Stimulated activated effector memory CD8-positive, alpha-beta T cell treated with anti-CD3 and anti-CD28 coated beads, Interleukin-12 subunit alpha, Interleukin-12 subunit beta, amount 100 ng/mL, for 72 hours (primary cell): ENCODE measurements at regions not wholly inside any gene's neighbourhood (a gene's known extent, or its start where the extent isn't known, plus 50 kb on each side); places are given as distances from the start of the nearest gene placed in this dataset.
A peak's percentile ranks its signal among the peaks of the same experiment; 100 is the strongest.

Experiments
- ATAC-seq: fragments of 150-1000 bp; cut with Tn5 transposase; 2 replicates; pipeline ENCODE4 v1.10.0; 2021
- DNase-seq, 2 donors: peaks; one replicate each; pipeline ENCODE4 v3.0.0; 2021 to 2022; ENCODE audit warnings: low spot score in 2 of 2
- H3K27ac Mint-ChIP-seq: one replicate; pipeline ENCODE4 v1.8.0; 2022; ENCODE audit warnings: mild to moderate bottlenecking, mixed read lengths
- H3K36me3 Mint-ChIP-seq: one replicate; pipeline ENCODE4 v1.8.0; 2022; ENCODE audit warnings: mild to moderate bottlenecking, mixed read lengths
- H3K4me1 Mint-ChIP-seq: one replicate; pipeline ENCODE4 v1.8.0; 2022; ENCODE audit warnings: mixed read lengths
- H3K4me3 Mint-ChIP-seq: one replicate; pipeline ENCODE4 v1.8.0; 2022; ENCODE audit warnings: mild to moderate bottlenecking, mixed read lengths
- H3K9me3 Mint-ChIP-seq: one replicate; pipeline ENCODE4 v1.8.0; 2022; ENCODE audit warnings: mixed read lengths

- H3K36me3 Mint-ChIP-seq, result no peaks in the 10 kb centered on the region
- peak; percentile 22 for ATAC-seq
Measured at GRCh38 chr5:90135779-90136378, 273.7 kb downstream of the CETN3 start.

GRCh38 chr5:90134892-90135291, 274.7 kb downstream of the CETN3 start:
- H3K36me3 Mint-ChIP-seq, result no peaks in the 10 kb centered on the region
- no peak overlapping the region for H3K27ac Mint-ChIP-seq
- no peak for DNase-seq
- no peak for ATAC-seq
- no peaks in the 10 kb centered on the region for H3K4me1 Mint-ChIP-seq
- no peaks in the 10 kb centered on the region for H3K9me3 Mint-ChIP-seq
- H3K4me3 Mint-ChIP-seq, result no peak overlapping the region

More at GRCh38 chr5:90135779-90136378, 273.7 kb downstream of the CETN3 start:
- no peak for DNase-seq
- Mint-ChIP-seq H3K9me3 (no peaks in the 10 kb centered on the region), H3K4me1 (no peaks in the 10 kb centered on the region), H3K4me3 (no peak overlapping the region), H3K27ac (no peak overlapping the region)

- Mint-ChIP-seq H3K27ac (no peak overlapping the region), H3K4me3 (no peak overlapping the region), H3K36me3 (no peaks in the 10 kb centered on the region), H3K4me1 (no peaks in the 10 kb centered on the region), H3K9me3 (peaks cover under 1% of the 10 kb centered on the region)
- DNase-seq (no peak), ATAC-seq (no peak)
Measured at GRCh38 chr5:90134381-90134780, 275.2 kb downstream of the CETN3 start.

GRCh38 chr5:90133941-90134340, 275.6 kb downstream of the CETN3 start:
- no peaks in the 10 kb centered on the region for H3K36me3 Mint-ChIP-seq
- H3K4me3 Mint-ChIP-seq, result no peak overlapping the region
- ATAC-seq (no peak), DNase-seq (no peak)
- peaks cover 3% of the 10 kb centered on the region for H3K9me3 Mint-ChIP-seq
- H3K4me1 Mint-ChIP-seq, result no peaks in the 10 kb centered on the region
- no peak overlapping the region for H3K27ac Mint-ChIP-seq

- ATAC-seq (no peak), DNase-seq (no peak)
- Mint-ChIP-seq H3K4me3 (no peak overlapping the region), H3K36me3 (no peaks in the 10 kb centered on the region), H3K27ac (no peak overlapping the region), H3K4me1 (no peaks in the 10 kb centered on the region), H3K9me3 (peaks cover 5% of the 10 kb centered on the region)
Measured at GRCh38 chr5:90131383-90132133, 278.0 kb downstream of the CETN3 start.

- H3K4me3 Mint-ChIP-seq, result no peak overlapping the region
- DNase-seq (no peak), ATAC-seq (no peak)
- H3K36me3 Mint-ChIP-seq, result no peaks in the 10 kb centered on the region
- no peaks in the 10 kb centered on the region for H3K4me1 Mint-ChIP-seq
- H3K27ac Mint-ChIP-seq, result no peak overlapping the region
- peaks cover 5% of the 10 kb centered on the region for H3K9me3 Mint-ChIP-seq
Measured at GRCh38 chr5:90128551-90128950, 281.0 kb downstream of the CETN3 start.

GRCh38 chr5:90119531-90119971, 290.0 kb downstream of the CETN3 start:
- Mint-ChIP-seq H3K4me1 (no peaks in the 10 kb centered on the region), H3K27ac (no peak overlapping the region), H3K36me3 (no peaks in the 10 kb centered on the region), H3K4me3 (no peak overlapping the region), H3K9me3 (no peaks in the 10 kb centered on the region)
- DNase-seq (no peak), ATAC-seq (no peak)

GRCh38 chr5:90117005-90117404, 292.6 kb downstream of the CETN3 start:
- H3K4me1 Mint-ChIP-seq, result no peaks in the 10 kb centered on the region

GRCh38 chr5:90113108-90113507, 296.4 kb downstream of the CETN3 start:
- Mint-ChIP-seq H3K9me3 (no peaks in the 10 kb centered on the region), H3K4me1 (no peaks in the 10 kb centered on the region), H3K4me3 (no peak overlapping the region), H3K27ac (no peak overlapping the region), H3K36me3 (no peaks in the 10 kb centered on the region)
- no peak for ATAC-seq
- no peak for DNase-seq

More at GRCh38 chr5:90117005-90117404, 292.6 kb downstream of the CETN3 start:
- DNase-seq (no peak), ATAC-seq (no peak)
- no peak overlapping the region for H3K4me3 Mint-ChIP-seq
- H3K27ac Mint-ChIP-seq, result no peak overlapping the region
- H3K9me3 Mint-ChIP-seq, result no peaks in the 10 kb centered on the region
- H3K36me3 Mint-ChIP-seq, result no peaks in the 10 kb centered on the region

- no peak overlapping the region for H3K27ac Mint-ChIP-seq
- ATAC-seq (no peak), DNase-seq (no peak)
- H3K9me3 Mint-ChIP-seq, result no peaks in the 10 kb centered on the region
- H3K36me3 Mint-ChIP-seq, result no peaks in the 10 kb centered on the region
- no peak overlapping the region for H3K4me3 Mint-ChIP-seq
- H3K4me1 Mint-ChIP-seq, result no peaks in the 10 kb centered on the region
Measured at GRCh38 chr5:90112033-90112692, 297.4 kb downstream of the CETN3 start.

- H3K36me3 Mint-ChIP-seq, result no peaks in the 10 kb centered on the region
- H3K9me3 Mint-ChIP-seq, result no peaks in the 10 kb centered on the region
- no peaks in the 10 kb centered on the region for H3K4me1 Mint-ChIP-seq
- no peak overlapping the region for H3K4me3 Mint-ChIP-seq
- no peak for DNase-seq
- ATAC-seq, result no peak
- no peak overlapping the region for H3K27ac Mint-ChIP-seq
Measured at GRCh38 chr5:90111364-90112032, 298.1 kb downstream of the CETN3 start.

GRCh38 chr5:90109285-90109684, 300.3 kb downstream of the CETN3 start:
- Mint-ChIP-seq H3K36me3 (no peaks in the 10 kb centered on the region), H3K27ac (no peak overlapping the region), H3K4me1 (no peaks in the 10 kb centered on the region), H3K4me3 (no peak overlapping the region), H3K9me3 (peaks cover 7% of the 10 kb centered on the region)
- DNase-seq (no peak), ATAC-seq (no peak)

GRCh38 chr5:90099099-90099498, 310.5 kb downstream of the CETN3 start:
- Mint-ChIP-seq H3K4me1 (no peaks in the 10 kb centered on the region), H3K27ac (no peak overlapping the region), H3K9me3 (peaks cover 7% of the 10 kb centered on the region), H3K4me3 (no peak overlapping the region), H3K36me3 (no peaks in the 10 kb centered on the region)
- ATAC-seq, result no peak
- DNase-seq, result no peak

GRCh38 chr5:90097082-90097477, 312.5 kb downstream of the CETN3 start:
- Mint-ChIP-seq H3K9me3 (peaks cover 7% of the 10 kb centered on the region), H3K4me3 (no peak overlapping the region), H3K4me1 (no peaks in the 10 kb centered on the region), H3K36me3 (no peaks in the 10 kb centered on the region), H3K27ac (no peak overlapping the region)
- no peak for ATAC-seq
- no peak for DNase-seq

- H3K36me3 Mint-ChIP-seq, result no peaks in the 10 kb centered on the region
Measured at GRCh38 chr5:90096415-90097081, 313.0 kb downstream of the CETN3 start.

More at GRCh38 chr5:90096415-90097081, 313.0 kb downstream of the CETN3 start:
- DNase-seq, result no peak
- ATAC-seq, result no peak
- no peak overlapping the region for H3K4me3 Mint-ChIP-seq
- H3K27ac Mint-ChIP-seq, result no peak overlapping the region
- peaks cover 7% of the 10 kb centered on the region for H3K9me3 Mint-ChIP-seq
- H3K4me1 Mint-ChIP-seq, result no peaks in the 10 kb centered on the region
